HG03280 (cell line): ENCODE measurements at regions not wholly inside any gene's neighbourhood (a gene's known extent, or its start where the extent isn't known, plus 50 kb on each side); places are given as distances from the start of the nearest gene placed in this dataset.
"Not testable (repeated sequence)": the region's sequence is repeated elsewhere in the genome, so short reads cannot be mapped to it uniquely, and the experiment has no call there.

Experiments used
- ATAC-seq: cut with Tn5 transposase; IDR thresholded peaks from one replicate; pipeline ENCODE4 v1.9.1; 2021; ENCODE audit warnings: mild to moderate bottlenecking, moderate library complexity; ENCODE audit not compliant: unreplicated experiment

DNA sequence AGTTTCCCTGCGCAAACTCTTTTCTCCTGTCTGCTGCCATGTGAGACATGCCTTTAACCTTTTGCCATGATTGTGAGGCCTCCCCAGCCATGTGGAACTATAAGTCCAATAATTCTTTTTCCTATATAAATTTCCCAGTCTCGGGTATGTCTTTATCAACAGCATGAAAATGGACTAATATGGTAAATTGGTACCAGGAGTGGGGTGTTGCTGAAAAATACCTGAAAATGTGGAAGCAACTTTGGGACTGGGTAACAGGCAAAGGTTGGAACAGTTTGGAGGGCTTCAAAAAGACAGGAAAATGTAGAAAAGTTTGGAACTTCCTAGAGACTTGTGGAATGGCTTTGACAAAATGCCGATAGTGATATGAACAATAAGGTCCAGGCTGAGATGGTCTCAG, 578.9 kb upstream of the CYLC2 start:
- not testable (repeated sequence) for ATAC-seq

DNA sequence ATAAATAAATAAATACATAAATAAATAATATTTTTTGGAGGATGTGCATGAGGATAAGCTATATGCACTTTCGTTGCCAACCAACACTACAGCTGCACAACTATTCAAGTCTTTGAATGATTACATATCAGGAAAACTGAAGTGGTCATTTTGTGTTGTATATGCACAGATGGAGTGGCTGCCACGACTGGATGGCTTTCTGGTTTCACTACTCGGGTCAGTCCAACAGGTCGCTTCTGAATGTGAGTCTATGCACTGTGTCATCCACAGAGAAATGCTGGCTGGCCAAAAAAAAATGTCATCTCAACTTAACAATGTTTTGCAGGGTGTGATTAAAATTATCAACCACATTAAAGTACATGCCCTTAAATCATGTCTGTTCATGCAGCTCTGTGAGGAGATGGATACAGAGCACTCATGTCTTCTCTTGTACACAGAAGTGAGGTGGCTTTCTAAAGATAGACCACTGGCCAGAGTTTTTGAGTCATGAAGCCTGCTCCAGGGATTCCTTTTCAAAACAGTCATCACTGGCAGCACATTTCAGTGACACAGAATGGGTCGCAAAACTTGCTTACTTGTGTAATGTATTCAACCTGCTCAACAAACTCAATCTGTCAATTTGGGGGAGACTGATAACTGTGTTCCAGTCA, 589.8 kb upstream of the CYLC2 start:
- ATAC-seq = no peak

DNA sequence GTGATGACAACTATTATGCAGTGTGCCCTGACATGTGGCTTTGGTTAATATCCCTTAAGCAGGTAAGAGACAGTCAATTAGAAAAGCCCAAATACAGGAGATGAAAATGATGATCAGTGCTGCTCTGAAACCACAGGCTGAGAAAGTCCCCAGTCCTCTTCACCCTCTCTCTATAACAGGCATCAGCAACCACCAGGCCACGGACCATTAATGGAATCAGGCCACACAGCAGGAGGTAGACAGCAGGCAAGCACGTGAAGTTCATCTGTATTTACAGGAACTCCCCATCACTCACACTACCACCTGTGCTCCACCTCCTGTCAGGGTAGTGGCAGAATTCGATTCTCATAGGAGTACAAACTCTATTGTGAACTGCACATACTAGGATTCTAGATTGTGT, 591.6 kb upstream of the CYLC2 start:
- no peak for ATAC-seq

DNA sequence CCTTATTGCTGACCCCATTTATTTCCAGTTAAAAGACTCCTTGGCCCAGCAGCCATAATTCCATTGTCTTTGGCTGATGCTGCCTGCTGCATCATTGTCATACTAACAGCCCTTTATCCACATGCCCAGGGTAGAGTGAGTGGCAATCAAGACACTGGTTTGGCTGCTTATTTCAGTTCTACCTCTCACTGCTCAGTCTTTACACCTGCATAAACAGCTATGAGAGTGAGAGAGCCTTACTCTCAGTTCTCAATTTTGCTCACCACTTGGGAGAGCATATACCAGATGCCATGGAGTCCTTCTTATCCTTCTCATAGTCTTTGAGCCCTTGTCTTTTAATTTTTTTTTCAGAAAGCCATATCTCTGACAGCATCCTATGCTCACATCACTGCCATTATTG, 596.9 kb upstream of the CYLC2 start:
- no peak for ATAC-seq

DNA sequence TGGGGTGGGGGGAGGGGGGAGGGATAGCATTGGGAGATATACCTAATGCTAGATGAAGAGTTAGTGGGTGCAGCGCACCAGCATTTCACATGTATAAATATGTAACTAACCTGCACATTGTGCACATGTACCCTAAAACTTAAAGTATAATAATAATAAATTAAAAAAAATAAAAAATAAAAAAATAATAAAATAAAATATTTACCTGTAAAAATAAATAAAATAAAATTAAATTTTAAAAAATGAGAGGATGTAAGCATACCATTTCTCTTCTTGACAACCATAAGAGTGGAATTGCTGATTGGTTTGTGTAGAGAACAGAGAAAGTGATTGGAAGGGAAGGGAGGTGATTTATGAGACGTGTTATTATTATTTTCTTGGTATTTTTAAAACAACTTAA, 609.5 kb upstream of the CYLC2 start:
- not testable (repeated sequence) for ATAC-seq

DNA sequence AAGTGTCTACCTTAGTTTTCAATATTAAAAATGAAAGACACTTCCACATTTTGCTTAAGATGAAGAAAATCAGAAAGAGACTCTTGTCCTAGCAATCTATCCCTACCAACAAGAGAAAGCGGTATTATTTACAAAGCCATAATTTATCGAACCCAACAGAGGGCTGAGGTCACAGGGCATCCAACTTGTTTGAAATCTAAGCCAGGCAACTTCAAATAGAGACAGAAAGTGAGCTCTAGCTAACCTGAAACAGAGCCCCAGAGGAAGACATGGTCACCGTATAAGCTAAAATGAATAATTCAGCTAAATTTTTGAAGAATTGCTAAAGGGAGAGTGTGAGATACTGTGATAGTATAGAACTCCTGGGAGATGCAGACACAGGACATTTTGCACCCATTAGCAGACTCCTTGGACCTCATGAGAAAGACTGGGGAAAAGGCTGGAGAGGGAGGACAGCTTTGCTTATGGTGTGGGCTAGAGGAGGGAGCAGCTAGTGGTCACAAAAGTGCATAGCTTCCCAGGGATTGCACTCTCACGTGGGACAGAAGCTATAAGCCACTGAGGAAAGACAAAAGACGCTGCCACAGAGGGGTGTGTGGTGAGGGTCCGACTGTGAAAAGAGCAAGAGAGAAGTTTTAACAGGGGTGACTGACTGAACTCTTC, 624.2 kb upstream of the GRIN3A start:
- ATAC-seq = no peak

DNA sequence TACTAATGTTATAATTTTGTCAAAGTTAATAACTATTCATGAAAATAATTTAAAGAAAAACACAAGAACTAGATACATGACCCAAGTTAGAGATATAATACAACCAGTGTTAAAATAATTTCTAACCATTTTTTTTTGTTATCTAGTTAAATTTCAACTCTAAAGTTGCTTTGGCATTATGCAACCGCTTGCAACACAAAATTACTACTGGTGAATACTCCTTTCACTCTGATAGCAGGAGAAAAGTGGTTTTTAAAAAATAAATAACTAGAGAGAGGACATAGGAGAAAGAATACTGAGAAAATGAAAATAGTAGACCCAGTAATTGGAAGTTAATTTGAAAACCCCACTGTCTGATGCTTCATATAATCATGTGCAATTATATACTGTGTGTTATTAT, 622.4 kb upstream of the GRIN3A start:
- no peak for ATAC-seq

DNA sequence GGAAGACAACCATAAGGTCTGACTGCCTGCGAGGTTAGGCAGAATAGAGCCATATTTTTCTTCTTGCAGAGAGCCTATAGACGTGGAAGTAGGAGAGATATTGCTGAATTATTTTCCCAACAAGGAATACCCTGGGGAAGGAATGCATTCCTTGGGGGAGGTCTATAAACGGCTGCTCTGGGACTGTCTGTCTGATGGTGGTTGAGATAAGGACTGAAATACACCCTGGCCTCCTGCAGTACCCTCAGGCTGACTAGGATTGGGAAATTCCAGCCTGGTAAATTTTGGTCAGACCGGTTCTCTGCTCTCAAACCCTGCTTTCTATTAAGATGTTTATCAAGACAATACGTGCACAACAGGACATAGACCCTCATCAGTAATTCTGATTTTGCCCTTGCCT, 617.5 kb upstream of the GRIN3A start:
- ATAC-seq = no peak

DNA sequence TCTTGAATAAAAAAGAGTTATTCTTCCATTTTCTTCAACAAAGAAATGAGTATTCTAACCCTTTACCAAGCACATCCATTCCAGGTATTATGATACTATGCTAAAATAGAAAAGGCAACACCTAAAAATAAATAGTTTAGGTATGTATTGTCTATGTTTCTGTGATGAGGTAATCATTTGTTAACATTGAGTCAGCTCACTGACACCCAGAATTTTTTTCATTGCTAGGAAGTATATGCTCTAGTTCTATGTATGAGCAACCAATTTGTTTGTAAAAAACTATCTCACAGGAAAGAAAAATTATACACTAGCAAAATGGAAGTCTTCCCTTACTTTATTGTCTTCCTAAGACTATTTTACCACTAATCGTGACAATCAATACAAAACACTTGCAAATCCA, 615.6 kb upstream of the GRIN3A start:
- no peak for ATAC-seq

DNA sequence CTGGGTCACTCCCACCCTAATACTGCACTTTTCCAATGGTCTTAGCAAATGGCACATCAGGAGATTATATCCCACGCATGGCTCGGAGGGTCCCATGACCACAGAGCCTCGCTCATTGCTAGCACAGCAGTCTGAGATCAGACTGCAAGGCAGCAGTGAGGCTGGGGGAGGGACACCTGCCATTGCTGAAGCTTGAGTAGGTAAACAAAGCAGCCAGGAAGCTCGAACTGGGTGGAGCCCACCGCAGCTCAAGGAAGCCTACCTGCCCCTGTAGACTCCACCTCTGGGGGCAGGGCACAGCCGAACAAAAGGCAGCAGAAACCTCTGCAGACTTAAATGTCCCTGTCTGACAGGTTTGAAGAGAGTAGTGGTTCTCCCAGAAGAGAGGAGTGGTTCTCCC, 599.0 kb upstream of the GRIN3A start:
- ATAC-seq = not testable (repeated sequence)

DNA sequence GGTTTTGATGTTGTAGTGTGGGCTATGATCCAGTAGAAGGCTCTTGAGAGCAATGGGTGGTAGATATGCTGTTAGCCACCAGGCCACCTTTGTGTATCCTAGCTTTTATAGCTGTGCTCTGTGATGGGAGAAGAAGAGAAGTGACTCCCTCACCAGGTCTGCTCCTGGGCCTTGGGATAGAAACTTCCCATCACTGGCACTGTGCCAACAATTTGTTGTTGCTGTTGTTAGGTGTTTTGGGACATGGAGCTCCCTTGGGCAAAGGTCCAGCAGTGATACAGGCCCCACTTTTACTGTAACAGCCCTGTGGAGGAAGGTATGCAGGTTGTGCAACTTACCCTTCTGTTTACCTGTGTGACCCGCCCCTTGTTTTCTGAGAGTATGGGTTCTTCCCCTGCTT, 570.9 kb upstream of the GRIN3A start:
- no peak for ATAC-seq

DNA sequence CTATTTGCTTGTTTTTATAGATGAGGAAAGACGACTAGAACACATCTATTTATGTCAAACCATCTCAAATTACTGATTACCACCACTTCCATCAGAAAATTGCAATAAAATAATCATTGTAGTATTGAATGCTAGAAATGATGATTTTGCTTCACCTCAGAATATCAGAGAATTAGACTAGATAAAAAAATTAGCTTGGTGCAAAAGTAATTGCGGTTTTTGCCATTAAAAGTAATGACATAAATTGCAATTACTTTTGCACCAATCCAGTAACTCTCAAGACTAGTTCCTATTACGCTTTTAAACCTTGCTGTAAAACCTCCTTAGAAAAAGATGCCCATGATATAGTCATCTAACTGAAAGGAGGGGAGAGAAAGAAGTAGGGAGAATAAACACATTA, 556.7 kb upstream of the GRIN3A start:
- no peak for ATAC-seq

DNA sequence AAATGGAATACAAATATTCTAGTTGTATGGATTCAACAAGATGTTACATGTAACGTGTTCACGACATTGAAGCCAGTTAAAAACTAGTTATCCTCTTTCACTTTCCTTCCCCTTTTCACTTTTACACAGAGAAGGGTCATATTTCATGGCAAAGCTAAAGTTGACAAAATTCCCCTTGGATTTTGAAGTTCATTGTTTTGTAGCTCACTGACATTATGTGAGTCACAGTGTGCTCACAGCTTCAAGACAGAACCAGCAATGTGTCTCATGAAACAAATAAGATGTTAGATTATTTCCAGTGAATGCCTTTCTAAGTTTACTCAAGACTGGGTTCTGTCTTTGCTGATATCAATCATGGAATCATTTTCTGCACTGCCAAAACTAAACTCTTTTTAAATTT, 535.5 kb upstream of the GRIN3A start:
- no peak for ATAC-seq

DNA sequence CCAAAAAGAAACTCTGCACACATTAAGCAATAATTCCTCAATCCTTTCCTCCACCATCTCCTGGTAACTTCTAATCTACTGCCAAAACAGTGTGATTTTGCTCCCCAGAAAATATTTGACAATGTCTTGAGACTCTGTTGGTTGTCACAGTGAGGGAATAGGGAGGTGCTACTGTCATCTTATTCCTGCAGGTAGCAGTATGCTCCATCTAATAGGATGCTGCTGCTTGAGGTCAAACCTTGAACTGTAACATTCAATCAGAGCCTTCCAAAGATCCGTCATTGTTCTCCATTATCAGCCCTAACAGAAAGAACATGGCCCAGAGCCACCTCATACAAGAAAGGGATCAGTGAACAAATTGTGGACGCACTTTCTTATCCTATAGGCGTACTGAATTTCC, 514.7 kb upstream of the GRIN3A start:
- no peak for ATAC-seq

DNA sequence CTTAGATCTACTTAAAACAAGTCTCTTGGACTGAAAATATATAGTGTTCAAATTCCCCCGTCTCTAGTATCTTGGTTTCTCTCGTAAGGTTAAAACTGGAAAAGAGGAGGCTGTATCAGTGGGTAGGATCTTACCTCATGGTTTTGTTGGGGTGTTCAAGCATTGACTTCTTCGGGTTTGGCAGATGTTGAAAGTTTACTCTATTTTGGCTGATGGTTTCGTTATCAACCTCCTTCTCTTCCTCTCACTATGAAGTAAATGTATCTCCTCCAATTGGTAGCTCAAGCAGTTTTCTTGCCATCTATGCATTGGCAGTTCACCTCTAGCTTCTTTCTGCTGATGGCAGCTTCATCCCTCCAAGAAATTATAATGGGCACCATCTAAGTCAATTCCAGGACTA, 506.5 kb upstream of the GRIN3A start:
- ATAC-seq = no peak

DNA sequence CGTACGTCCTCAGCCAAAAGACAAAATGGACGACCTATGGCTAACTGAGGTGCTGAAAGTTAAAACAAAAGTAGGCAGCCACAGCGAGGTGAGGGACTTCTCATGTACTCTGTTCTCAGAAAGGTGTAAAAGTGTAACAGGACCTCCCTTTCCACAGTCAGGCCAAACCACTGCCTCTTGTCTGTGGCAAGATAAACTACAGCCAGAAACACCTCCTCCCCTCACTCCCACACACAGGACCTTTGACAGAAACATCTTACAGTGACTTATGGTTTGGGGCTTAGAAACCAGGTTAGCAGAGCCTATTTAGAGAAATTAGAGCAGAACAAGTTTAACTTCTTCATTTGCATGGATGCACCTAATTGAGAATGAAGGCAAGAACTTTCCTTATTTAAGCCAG, 499.1 kb upstream of the GRIN3A start:
- no peak for ATAC-seq

DNA sequence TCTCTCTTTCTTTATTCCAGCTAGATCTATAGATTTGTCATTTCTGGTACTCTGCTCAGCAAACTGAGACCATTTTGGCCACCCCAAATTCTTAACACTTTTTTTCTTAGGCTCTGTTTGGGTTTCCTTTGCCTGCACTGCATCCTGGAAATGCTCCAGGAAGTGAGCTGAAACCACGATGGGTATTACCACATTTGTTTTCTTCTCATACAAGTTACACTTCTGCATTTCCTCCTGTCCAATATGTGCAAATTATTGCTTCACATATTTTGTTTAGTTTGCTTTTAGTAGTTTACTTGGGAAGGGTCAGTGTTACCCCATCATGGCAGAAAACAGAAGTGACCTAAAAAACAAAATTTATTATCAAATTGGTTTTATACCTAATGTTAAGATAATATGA, 498.6 kb upstream of the GRIN3A start:
- ATAC-seq = no peak

DNA sequence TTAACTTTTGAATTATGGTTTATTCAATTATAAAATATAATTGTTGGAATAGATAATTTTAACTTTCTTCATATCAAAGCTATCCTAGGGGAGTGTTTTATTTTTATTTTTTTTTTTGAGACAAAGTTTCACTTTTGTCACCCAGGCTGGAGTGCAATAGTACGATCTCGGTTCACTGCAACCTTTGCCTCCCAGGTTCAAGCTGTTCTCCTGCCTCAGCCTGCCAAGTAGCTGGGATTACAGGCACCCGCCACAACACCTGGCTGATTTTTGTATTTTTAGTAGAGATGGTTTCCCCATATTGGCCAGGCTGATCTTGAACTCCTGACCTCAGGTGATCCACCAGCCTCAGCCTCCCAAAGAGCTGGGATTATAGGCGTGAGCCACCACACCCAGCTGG, 489.0 kb upstream of the GRIN3A start:
- not testable (repeated sequence) for ATAC-seq

DNA sequence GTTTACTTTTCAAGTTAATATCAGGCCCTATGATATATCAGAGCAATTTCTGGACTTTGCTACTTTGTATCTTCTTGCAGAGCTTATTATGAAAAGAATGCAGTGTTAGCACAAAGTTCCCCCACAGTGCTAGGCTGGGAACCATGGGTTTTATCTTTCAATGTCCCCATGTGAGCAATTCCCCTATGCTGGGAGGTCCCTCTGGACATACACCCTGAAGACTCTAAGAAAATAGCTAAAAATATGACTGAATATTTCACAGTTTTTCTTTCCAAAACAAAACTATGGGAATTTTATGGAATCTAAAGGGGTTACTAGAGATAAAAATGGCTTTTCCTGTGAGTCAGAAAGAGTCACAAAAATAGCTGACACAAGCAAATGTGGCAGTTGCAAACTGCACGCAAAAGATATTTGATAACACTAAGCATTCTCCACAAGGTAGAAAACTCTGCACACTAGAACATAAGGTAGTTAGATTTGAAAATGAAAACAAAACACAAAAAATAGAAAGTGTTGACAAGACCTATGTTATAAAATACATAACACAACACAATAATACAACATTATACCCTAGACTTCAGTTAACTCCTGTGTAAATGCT, 487.5 kb upstream of the GRIN3A start:
- no peak for ATAC-seq

DNA sequence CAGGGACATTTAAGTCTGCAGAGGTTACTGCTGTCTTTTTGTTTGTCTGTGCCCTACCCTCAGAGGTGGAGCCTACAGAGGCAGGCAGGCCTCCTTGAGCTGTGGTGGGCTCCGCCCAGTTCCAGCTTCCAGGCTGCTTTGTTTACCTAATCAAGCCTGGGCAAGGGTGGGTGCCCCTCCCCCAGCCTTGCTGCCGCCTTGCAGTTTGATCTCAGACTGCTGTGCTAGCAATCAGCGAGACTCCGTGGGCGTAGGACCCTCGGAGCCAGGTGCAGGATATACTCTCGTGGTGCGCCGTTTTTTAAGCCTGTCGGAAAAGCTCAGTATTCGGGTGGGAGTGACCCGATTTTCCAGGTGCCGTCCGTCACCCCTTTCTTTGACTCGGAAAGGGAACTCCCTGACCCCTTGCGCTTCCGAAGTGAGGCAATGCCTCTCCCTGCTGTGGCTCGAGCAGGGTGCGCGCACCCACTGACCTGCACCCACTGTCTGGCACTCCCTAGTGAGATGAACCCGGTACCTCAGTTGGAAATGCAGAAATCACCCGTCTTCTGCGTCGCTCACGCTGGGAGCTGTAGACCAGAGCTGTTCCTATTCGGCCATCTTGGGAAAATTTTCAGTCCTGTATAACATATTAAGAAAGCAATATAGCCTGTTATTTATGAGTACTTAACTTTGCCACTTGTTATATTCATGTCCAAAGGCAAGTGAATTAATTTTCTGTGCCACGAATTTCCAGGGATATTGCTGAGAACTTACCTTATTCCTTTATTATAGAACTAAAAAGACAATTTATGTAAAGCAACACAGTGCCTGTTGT, 485.1 kb upstream of the GRIN3A start:
- ATAC-seq = not testable (repeated sequence)

DNA sequence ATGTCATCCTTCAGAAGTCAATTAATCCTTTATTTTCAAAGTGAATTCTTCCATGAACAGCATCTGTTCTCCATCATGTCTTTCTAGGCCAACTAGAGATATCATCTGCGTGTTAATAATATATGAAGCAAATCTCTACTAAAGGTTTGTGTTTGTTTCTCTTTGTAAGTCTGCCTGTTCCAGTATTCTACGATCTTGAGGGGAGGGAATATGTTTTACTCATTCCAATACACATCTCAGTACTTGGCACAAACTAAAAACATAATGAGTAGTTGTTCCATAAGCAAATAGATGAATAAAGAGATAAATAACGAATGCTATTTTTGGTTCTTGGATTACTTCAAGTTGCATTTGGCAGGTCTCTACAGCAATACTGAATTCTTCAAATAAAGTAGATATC, 470.7 kb upstream of the GRIN3A start:
- no peak for ATAC-seq

DNA sequence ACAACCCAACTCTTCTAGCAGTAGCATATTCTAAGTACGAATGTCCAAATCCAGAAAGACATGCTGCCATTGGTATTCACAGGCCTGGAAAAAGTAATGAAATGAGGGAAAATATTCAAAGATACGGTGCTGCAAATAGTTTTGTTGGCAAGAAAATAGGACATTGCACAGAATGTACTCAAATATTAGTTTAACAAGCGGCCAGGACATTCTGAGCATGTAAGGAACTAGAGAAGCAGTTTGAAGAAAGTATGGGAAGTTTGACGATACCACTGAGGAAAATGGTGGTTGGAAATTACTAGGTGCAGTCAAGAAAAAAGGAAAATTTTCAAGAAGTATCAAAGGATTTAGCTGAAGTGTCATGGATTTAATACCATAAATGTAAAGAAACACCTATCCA, 468.0 kb upstream of the GRIN3A start:
- ATAC-seq = no peak
